HCT116 (cell line): ENCODE measurements at regions not wholly inside any gene's neighbourhood (a gene's known extent, or its start where the extent isn't known, plus 50 kb on each side); places are given as distances from the start of the nearest gene placed in this dataset.

Experiments
- ATF3 ChIP-seq: IDR thresholded peaks from 2 replicates; pipeline ENCODE4 v1.6.1; 2012
- CEBPB ChIP-seq: IDR thresholded peaks from 2 replicates; pipeline ENCODE4 v1.6.1; 2012; ENCODE audit warnings: low read depth
- CTCF ChIP-seq, 3 experiments: fragments of 200-600 bp in 1 of 3; sonication (generic) in 1 of 3; IDR thresholded peaks in 2 of 3; conservative IDR thresholded peaks in 1 of 3; 2 replicates each; pipeline ENCODE4 v1.5.1; 2012 to 2017; ENCODE audit warnings: low read depth in 2 of 3, low read length in 2 of 3, antibody characterized with exemption in 1 of 3, borderline replicate concordance in 1 of 3, control low read depth in 1 of 3, mild to moderate bottlenecking in 1 of 3, mixed read lengths in 1 of 3, mixed run types in 1 of 3, moderate library complexity in 1 of 3; ENCODE audit not compliant: insufficient read depth in 1 of 3
- ELF1 ChIP-seq: IDR thresholded peaks from 2 replicates; pipeline ENCODE4 v1.6.1; 2012; ENCODE audit warnings: low read depth, borderline replicate concordance
- MAX ChIP-seq: IDR thresholded peaks from 2 replicates; pipeline ENCODE4 v1.6.1; 2012
- POLR2A ChIP-seq: IDR thresholded peaks from 2 replicates; pipeline ENCODE4 v1.7.0; 2011; ENCODE audit warnings: borderline replicate concordance; ENCODE audit not compliant: insufficient read depth, insufficient read length; ENCODE audit errors: extremely low read depth
- POLR2AphosphoS5 ChIP-seq: IDR thresholded peaks from 2 replicates; pipeline ENCODE4 v1.6.1; 2011; ENCODE audit warnings: mild to moderate bottlenecking, low read depth, low read length, moderate library complexity
- SIN3A ChIP-seq: IDR thresholded peaks from 2 replicates; pipeline ENCODE4 v1.6.1; 2012; ENCODE audit warnings: low read depth
- YY1 ChIP-seq: IDR thresholded peaks from 2 replicates; pipeline ENCODE4 v1.6.1; 2011; ENCODE audit warnings: low read length, low read depth, moderate library complexity, mild to moderate bottlenecking; ENCODE audit not compliant: insufficient replicate concordance; ENCODE audit errors: extremely low read depth
- ZBTB33 ChIP-seq: IDR thresholded peaks from 2 replicates; pipeline ENCODE4 v1.6.1; 2011; ENCODE audit warnings: mild to moderate bottlenecking, low read length, moderate library complexity; ENCODE audit not compliant: insufficient replicate concordance; ENCODE audit errors: extremely low read depth
- ZNF274 ChIP-seq: fragments of 200-500 bp; sonication (Bioruptor generic); IDR thresholded peaks from 2 replicates; pipeline ENCODE4 v1.6.1; 2014; ENCODE audit warnings: mild to moderate bottlenecking, low read depth, low read length, inconsistent platforms

GRCh38 chr4:20326460-20326859 is 74.8 kb downstream of the SLIT2 start (continued):
- TF ChIP-seq ZBTB33 (no peak), MAX (no peak), CEBPB (no peak), CTCF (IDR thresholded peaks at IDR 0.05 in 2 of 3, conservative IDR thresholded peaks at IDR 0.05 in 1 of 3; ENCODE audit: borderline replicate concordance in 1 of 3, insufficient read depth in 1 of 3, low read depth in 2 of 3, low read length in 2 of 3) (no peak), YY1 (no peak), ELF1 (no peak), POLR2A (no peak), ZNF274 (no peak), POLR2AphosphoS5 (no peak), SIN3A (no peak), ATF3 (no peak)
- TF ChIP-seq, all 23 proteins: peak for 0
